DND-41 (cell line): ENCODE measurements at regions not wholly inside any gene's neighbourhood (a gene's known extent, or its start where the extent isn't known, plus 50 kb on each side); places are given as distances from the start of the nearest gene placed in this dataset.
A peak's percentile ranks its signal among the peaks of the same experiment; 100 is the strongest.

ENCODE experiments used
- ATAC-seq: fragments of 200-7000 bp; cut with Tn5 transposase; 3 replicates; pipeline ENCODE4 v1.9.1; 2021; ENCODE audit warnings: low read depth; ENCODE audit not compliant: insufficient read depth
- DNase-seq: peaks from one replicate; pipeline ENCODE4 v3.0.0-alpha.2; 2020
- H2AFZ ChIP-seq: 2 replicates; pipeline ENCODE4 v1.6.0; 2012; ENCODE audit warnings: low read depth, low read length
- H3K27ac ChIP-seq: 2 replicates; pipeline ENCODE4 v1.5.1; 2012; ENCODE audit warnings: low read length, inconsistent platforms
- H3K27me3 ChIP-seq: fragments of 200-600 bp; sonication (generic); 2 replicates; pipeline ENCODE4 v1.6.0; 2012; ENCODE audit warnings: low read length, mild to moderate bottlenecking, inconsistent platforms; ENCODE audit not compliant: insufficient read depth, poor library complexity
- H3K36me3 ChIP-seq: 2 replicates; pipeline ENCODE4 v1.5.1; 2012; ENCODE audit warnings: low read length, inconsistent platforms; ENCODE audit not compliant: insufficient read depth
- H3K4me1 ChIP-seq: 2 replicates; pipeline ENCODE4 v1.5.1; 2012; ENCODE audit warnings: mild to moderate bottlenecking, low read length; ENCODE audit not compliant: insufficient read depth
- H3K4me2 ChIP-seq: 2 replicates; pipeline ENCODE4 v1.6.0; 2012; ENCODE audit warnings: mild to moderate bottlenecking, moderate library complexity, low read length, inconsistent platforms; ENCODE audit not compliant: insufficient read depth
- H3K4me3 ChIP-seq, 2 experiments: fragments of 200-600 bp in 1 of 2; shearing (Covaris generic) in 1 of 2; 2 replicates each; pipeline ENCODE4 v1.5.1; 2012 to 2016; ENCODE audit warnings: inconsistent platforms in 2 of 2, low read length in 2 of 2, mild to moderate bottlenecking in 2 of 2, low read depth in 1 of 2, moderate library complexity in 1 of 2
- H3K79me2 ChIP-seq: 2 replicates; pipeline ENCODE4 v1.6.0; 2012; ENCODE audit warnings: low read length, inconsistent platforms; ENCODE audit not compliant: insufficient read depth
- H3K9ac ChIP-seq: 2 replicates; pipeline ENCODE4 v1.6.0; 2012; ENCODE audit warnings: low read depth, mild to moderate bottlenecking, inconsistent platforms, low read length, moderate library complexity
- H3K9me3 ChIP-seq: 2 replicates; pipeline ENCODE4 v1.5.1; 2012; ENCODE audit warnings: low read length, moderate library complexity, mild to moderate bottlenecking, inconsistent platforms; ENCODE audit not compliant: insufficient read depth, severe bottlenecking
- H4K20me1 ChIP-seq: 2 replicates; pipeline ENCODE4 v1.6.0; 2012; ENCODE audit warnings: low read length; ENCODE audit not compliant: insufficient read depth
- EZH2 ChIP-seq: IDR thresholded peaks from 3 replicates; pipeline ENCODE4 v1.6.1; 2012; ENCODE audit warnings: borderline replicate concordance, low read depth, mild to moderate bottlenecking, moderate library complexity, low read length, inconsistent platforms; ENCODE audit not compliant: severe bottlenecking
- TF ChIP-seq, protein P1 (sequence below): IDR thresholded peaks from 2 replicates; pipeline ENCODE4 v1.5.1; 2012; ENCODE audit warnings: borderline replicate concordance, low read length, moderate library complexity, mild to moderate bottlenecking; ENCODE audit not compliant: poor library complexity, severe bottlenecking; ENCODE audit errors: extremely low read depth

DNA sequence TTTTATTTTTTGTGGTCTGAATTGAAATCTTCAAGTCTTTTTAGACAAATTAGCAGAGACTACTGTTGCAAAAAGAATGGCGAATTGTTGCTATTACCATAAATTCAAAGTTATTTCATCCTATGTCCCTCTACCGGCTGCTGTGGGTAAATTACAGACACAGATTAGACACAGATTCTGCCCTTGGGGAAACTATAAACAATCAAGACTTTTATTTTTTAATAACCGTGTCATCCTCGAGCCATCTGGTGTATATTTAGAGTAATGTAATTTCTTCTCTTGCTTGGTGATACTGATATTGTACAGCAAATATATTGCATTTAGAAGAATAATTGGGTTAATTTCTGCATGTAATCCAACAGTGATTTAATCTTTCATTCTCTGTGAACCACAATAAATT, 228.0 kb upstream of the ADAMTSL1 start:
- Histone ChIP-seq H3K27ac (no peak overlapping the region), H3K4me1 (no peaks in the 10 kb centered on the region), H3K36me3 (no peaks in the 10 kb centered on the region), H4K20me1 (no peaks in the 10 kb centered on the region), H3K4me2 (no peak overlapping the region), H3K9me3 (no peaks in the 10 kb centered on the region), H3K79me2 (no peaks in the 10 kb centered on the region), H3K4me3 (no peak overlapping the region), H3K27me3 (no peaks in the 10 kb centered on the region), H3K9ac (no peak overlapping the region), H2AFZ (no peak overlapping the region)
- no peak for ATAC-seq
- DNase-seq, result no peak
- TF ChIP-seq, protein P1, sequence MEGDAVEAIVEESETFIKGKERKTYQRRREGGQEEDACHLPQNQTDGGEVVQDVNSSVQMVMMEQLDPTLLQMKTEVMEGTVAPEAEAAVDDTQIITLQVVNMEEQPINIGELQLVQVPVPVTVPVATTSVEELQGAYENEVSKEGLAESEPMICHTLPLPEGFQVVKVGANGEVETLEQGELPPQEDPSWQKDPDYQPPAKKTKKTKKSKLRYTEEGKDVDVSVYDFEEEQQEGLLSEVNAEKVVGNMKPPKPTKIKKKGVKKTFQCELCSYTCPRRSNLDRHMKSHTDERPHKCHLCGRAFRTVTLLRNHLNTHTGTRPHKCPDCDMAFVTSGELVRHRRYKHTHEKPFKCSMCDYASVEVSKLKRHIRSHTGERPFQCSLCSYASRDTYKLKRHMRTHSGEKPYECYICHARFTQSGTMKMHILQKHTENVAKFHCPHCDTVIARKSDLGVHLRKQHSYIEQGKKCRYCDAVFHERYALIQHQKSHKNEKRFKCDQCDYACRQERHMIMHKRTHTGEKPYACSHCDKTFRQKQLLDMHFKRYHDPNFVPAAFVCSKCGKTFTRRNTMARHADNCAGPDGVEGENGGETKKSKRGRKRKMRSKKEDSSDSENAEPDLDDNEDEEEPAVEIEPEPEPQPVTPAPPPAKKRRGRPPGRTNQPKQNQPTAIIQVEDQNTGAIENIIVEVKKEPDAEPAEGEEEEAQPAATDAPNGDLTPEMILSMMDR, result no peak
- no peak for TF ChIP-seq EZH2

DNA sequence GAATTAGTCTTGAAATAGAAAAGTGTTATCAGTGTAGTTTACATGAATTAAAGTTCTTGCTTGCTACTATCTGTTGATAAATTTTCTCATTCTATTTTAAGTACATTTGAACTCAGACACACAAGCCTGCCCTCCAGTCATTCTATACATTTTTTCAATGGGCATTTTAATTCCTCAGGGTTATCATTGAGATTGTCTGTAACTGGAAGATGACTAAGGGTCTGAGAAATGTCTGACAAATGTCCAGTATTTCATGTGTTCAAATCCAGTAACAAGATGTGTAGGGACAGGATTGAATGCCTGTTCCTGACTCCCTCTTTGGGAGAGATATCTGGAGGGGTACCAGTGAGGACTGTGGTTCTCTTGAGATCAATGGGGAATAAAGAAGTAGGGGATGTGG, 223.9 kb upstream of the ADAMTSL1 start:
- Histone ChIP-seq H3K4me1 (no peaks in the 10 kb centered on the region), H3K79me2 (no peaks in the 10 kb centered on the region), H3K9ac (no peak overlapping the region)

DNA sequence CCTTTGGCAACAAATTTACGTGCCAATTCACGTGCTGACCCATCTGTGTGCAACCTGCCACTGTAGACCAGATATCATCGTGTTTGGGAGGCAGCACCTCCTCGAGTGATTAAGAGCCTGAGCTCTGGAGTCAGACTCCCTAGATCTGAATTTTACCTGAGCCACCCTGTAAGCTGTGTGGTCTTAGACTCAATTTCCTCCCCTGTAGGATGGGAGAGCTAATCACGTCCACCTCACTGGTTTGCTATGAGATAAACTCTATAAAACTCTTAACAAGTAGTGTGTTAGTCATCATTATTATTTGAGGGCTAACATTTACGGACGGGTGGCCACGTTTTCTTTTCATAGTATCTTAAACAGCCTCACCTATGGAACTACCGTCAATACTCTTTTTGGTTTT, 220.0 kb upstream of the ADAMTSL1 start:
- Histone ChIP-seq H3K4me3 (no peak overlapping the region), H4K20me1 (no peaks in the 10 kb centered on the region), H3K27me3 (peaks cover 6% of the 10 kb centered on the region), H3K9ac (no peak overlapping the region), H3K4me1 (no peaks in the 10 kb centered on the region), H3K27ac (no peak overlapping the region), H3K36me3 (no peaks in the 10 kb centered on the region), H3K9me3 (no peaks in the 10 kb centered on the region), H3K4me2 (no peak overlapping the region), H3K79me2 (no peaks in the 10 kb centered on the region), H2AFZ (no peak overlapping the region)
- ATAC-seq, result no peak
- no peak for DNase-seq
- TF ChIP-seq, protein P1, result no peak
- no peak for TF ChIP-seq EZH2

More for the DNA sequence above, 223.9 kb upstream of the ADAMTSL1 start:
- no peaks in the 10 kb centered on the region for H3K27me3 ChIP-seq
- H3K4me2 ChIP-seq, result no peak overlapping the region
- H4K20me1 ChIP-seq, result no peaks in the 10 kb centered on the region
- DNase-seq (no peak), ATAC-seq (no peak)
- H3K4me3 ChIP-seq, result no peak overlapping the region
- H3K36me3 ChIP-seq, result no peaks in the 10 kb centered on the region
- no peak overlapping the region for H2AFZ ChIP-seq
- TF ChIP-seq, protein P1, result no peak
- TF ChIP-seq EZH2, result no peak
- H3K27ac ChIP-seq, result no peak overlapping the region
- H3K9me3 ChIP-seq, result no peaks in the 10 kb centered on the region

DNA sequence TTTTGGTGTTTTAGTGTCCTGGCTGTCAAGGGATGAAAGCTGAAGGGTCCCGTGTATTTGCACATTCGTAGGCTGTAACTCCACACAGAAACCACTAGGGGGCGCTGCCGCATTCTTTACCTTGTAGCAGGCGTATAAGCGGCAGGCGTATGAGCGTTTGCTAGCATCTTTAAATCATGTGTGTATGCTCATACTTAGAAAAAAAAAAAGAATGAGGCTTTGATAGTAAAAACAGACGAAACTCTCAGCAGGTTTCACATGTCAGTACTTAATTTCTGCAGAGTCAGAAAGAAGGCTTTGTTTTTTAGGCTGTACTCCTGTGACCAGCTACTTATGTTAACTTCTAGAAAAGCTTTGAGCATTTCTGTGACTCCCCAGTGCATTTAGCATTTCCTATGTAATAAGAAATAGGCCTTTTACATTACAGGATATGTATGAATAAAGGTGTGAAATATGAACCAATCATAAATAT, 218.8 kb upstream of the ADAMTSL1 start:
- peak; percentile 91 for ATAC-seq
- TF ChIP-seq EZH2, result no peak
- TF ChIP-seq, protein P1, result peak; percentile 87

More for the DNA sequence above, 218.8 kb upstream of the ADAMTSL1 start:
- Histone ChIP-seq H3K27me3 (peaks cover 6% of the 10 kb centered on the region), H3K36me3 (no peaks in the 10 kb centered on the region), H4K20me1 (no peaks in the 10 kb centered on the region), H3K4me3 (no peak overlapping the region), H3K9me3 (no peaks in the 10 kb centered on the region), H3K79me2 (no peaks in the 10 kb centered on the region), H2AFZ (no peak overlapping the region), H3K4me1 (no peaks in the 10 kb centered on the region), H3K27ac (no peak overlapping the region), H3K9ac (no peak overlapping the region), H3K4me2 (no peak overlapping the region)
- DNase-seq, result peak; percentile 64
